GM12878 (cell line): ENCODE measurements at regions not wholly inside any gene's neighbourhood (a gene's known extent, or its start where the extent isn't known, plus 50 kb on each side); places are given as distances from the start of the nearest gene placed in this dataset.

Experiments
- ATAC-seq: fragments of 200-7000 bp; cut with Tn5 transposase; 3 replicates; pipeline ENCODE4 v1.9.1; 2020; ENCODE audit warnings: mild to moderate bottlenecking, moderate library complexity
- BruUV-seq: library from RNA; stranded (reverse); fragments of 400-500 nt; replicated peaks from 2 replicates; lab custom pipeline; 2021; lab: Mats Ljungman, UMichigan
- CTCF ChIA-PET: fragments of 300-600 bp; sonication (Branson Sonifier 250); formaldehyde crosslinking; extraction: SDS; loops from one replicate; lab custom pipeline; 2021; ENCODE audit warnings: inconsistent platforms; lab: Yijun Ruan, JAX
- POLR2A ChIA-PET: fragments of 350-600 bp; formaldehyde crosslinking; extraction: SDS; loops from one replicate; lab custom pipeline; 2021; ENCODE audit warnings: inconsistent platforms; lab: Charles Lee
- RAD21 ChIA-PET: fragments of 300-600 bp; sonication (Branson Sonifier 250); formaldehyde crosslinking; loops from one replicate; lab custom pipeline; 2023; ENCODE audit warnings: antibody characterized with exemption; ENCODE audit not compliant: unreplicated experiment; lab: Charles Lee
- SMC1A ChIA-PET: fragments of 300-600 bp; sonication (Branson Sonifier 250); formaldehyde crosslinking; loops from one replicate; lab custom pipeline; 2023; ENCODE audit not compliant: unreplicated experiment, uncharacterized antibody; lab: Charles Lee
- DNase-seq: peaks from one replicate; pipeline ENCODE4 v3.0.0-alpha.2; 2011; ENCODE audit warnings: low read depth, low spot score
- FAIRE-seq: peaks from 3 replicates; lab custom pipeline; 2011; peaks lifted over from hg19 to GRCh38; lab: Jason Lieb, UNC
- H2AFZ ChIP-seq: 2 replicates; pipeline ENCODE4 v1.6.0; 2011; ENCODE audit warnings: low read depth, low read length, control low read depth; ENCODE audit not compliant: control insufficient read depth
- H3K27ac ChIP-seq: 2 replicates; pipeline ENCODE4 v1.5.1; 2011; ENCODE audit warnings: control low read depth; ENCODE audit not compliant: control insufficient read depth, insufficient read depth
- H3K27me3 ChIP-seq, 2 experiments: replicated peaks in 1 of 2; 2 replicates each; pipeline versions ENCODE4 v1.6.0 to v1.6.1; 2011; ENCODE audit warnings: low read length in 1 of 2; ENCODE audit not compliant: control insufficient read depth in 2 of 2, insufficient read depth in 2 of 2
- H3K36me3 ChIP-seq, 2 experiments: 2 replicates each; pipeline ENCODE4 v1.5.1; 2011; ENCODE audit warnings: low read length in 1 of 2; ENCODE audit not compliant: control insufficient read depth in 2 of 2, insufficient read depth in 2 of 2
- H3K4me1 ChIP-seq: 2 replicates; pipeline ENCODE4 v1.6.1; 2011; ENCODE audit warnings: mild to moderate bottlenecking, low read length, moderate library complexity, mixed read lengths; ENCODE audit not compliant: control insufficient read depth, insufficient read depth
- H3K4me2 ChIP-seq: 2 replicates; pipeline ENCODE4 v1.6.0; 2011; ENCODE audit warnings: control low read depth; ENCODE audit not compliant: control insufficient read depth, insufficient read depth
- H3K4me3 ChIP-seq: fragments of 200-600 bp; sonication (generic); 2 replicates; pipeline ENCODE4 v1.5.1; 2016
- H3K79me2 ChIP-seq: 2 replicates; pipeline ENCODE4 v1.6.0; 2011; ENCODE audit warnings: low read length; ENCODE audit not compliant: control insufficient read depth, insufficient read depth
- H3K9ac ChIP-seq: 2 replicates; pipeline ENCODE4 v1.8.0; 2011; ENCODE audit warnings: low read length, control low read depth, mixed read lengths; ENCODE audit not compliant: control insufficient read depth, insufficient read depth
- H3K9me3 ChIP-seq: replicated peaks from 3 replicates; pipeline ENCODE4 v1.5.1; 2011; ENCODE audit warnings: mild to moderate bottlenecking, low read length; ENCODE audit not compliant: control insufficient read depth, insufficient read depth
- H4K20me1 ChIP-seq: 2 replicates; pipeline ENCODE4 v1.6.0; 2011; ENCODE audit not compliant: control insufficient read depth, insufficient read depth
- CREB1 ChIP-seq: IDR thresholded peaks from 2 replicates; pipeline ENCODE4 v1.6.1; 2012; ENCODE audit warnings: low read depth, mild to moderate bottlenecking, inconsistent platforms
- E2F8 ChIP-seq: fragments of 450-650 bp; IDR thresholded peaks from 2 replicates; pipeline ENCODE4 v1.6.1; 2018; ENCODE audit warnings: mild to moderate bottlenecking, low read depth, moderate library complexity; ENCODE audit not compliant: partially characterized antibody
- ELK1 ChIP-seq: IDR thresholded peaks from 2 replicates; pipeline ENCODE4 v1.6.1; 2012; ENCODE audit warnings: low read depth, low read length, improper control_type of control experiment
- ESRRA ChIP-seq: IDR thresholded peaks from 2 replicates; pipeline ENCODE4 v1.6.1; 2012; ENCODE audit warnings: mild to moderate bottlenecking, low read length, improper control_type of control experiment
- EZH2 ChIP-seq: IDR thresholded peaks from 2 replicates; pipeline ENCODE4 v1.6.1; 2012; ENCODE audit warnings: low read depth, mild to moderate bottlenecking, control low read depth, inconsistent platforms, low read length, borderline replicate concordance; ENCODE audit not compliant: control insufficient read depth
- GABPA ChIP-seq: IDR thresholded peaks from 2 replicates; pipeline ENCODE4 v1.6.1; 2014; ENCODE audit warnings: antibody characterized with exemption, low read depth, mild to moderate bottlenecking, inconsistent platforms
- MXI1 ChIP-seq: fragments of 150-350 bp; IDR thresholded peaks from 2 replicates; pipeline ENCODE4 v1.6.1; 2011; ENCODE audit warnings: low read depth, mild to moderate bottlenecking, inconsistent platforms, low read length, improper control_type of control experiment
- MYC ChIP-seq: IDR thresholded peaks from 2 replicates; pipeline ENCODE4 v1.6.1; 2011; ENCODE audit warnings: mild to moderate bottlenecking, low read length, moderate library complexity, inconsistent platforms; ENCODE audit not compliant: insufficient read depth, insufficient replicate concordance, insufficient read length, severe bottlenecking
- PAX8 ChIP-seq: fragments of 450-650 bp; IDR thresholded peaks from 2 replicates; pipeline ENCODE4 v1.6.1; 2017; ENCODE audit warnings: mild to moderate bottlenecking, moderate library complexity
- SUPT20H ChIP-seq: IDR thresholded peaks from 2 replicates; pipeline ENCODE4 v1.6.1; 2011; ENCODE audit warnings: low read depth, mild to moderate bottlenecking, low read length, moderate library complexity, borderline replicate concordance; ENCODE audit not compliant: control insufficient read depth
- USF1 ChIP-seq: IDR thresholded peaks from 2 replicates; pipeline ENCODE4 v1.6.1; 2011; ENCODE audit warnings: borderline replicate concordance, low read depth, mild to moderate bottlenecking, moderate library complexity, mixed read lengths, low read length; ENCODE audit not compliant: insufficient read depth; ENCODE audit errors: extremely low read length
- WGBS: methylation state at CpG from one replicate; pipeline ENCODE4 v1.1.6; 2016; ENCODE audit warnings: low lambda C conversion rate; ENCODE audit not compliant: insufficient replicate concordance, insufficient coverage; ENCODE audit errors: missing lambda C conversion rate; 5-methylcytosine and 5-hydroxymethylcytosine counted together
- in situ Hi-C: fragments of 300-500 bp; cut with MboI; formaldehyde crosslinking; loops from 9 replicates; pipeline ENCODE4 v1.14.3; 2018; ENCODE audit warnings: mixed read lengths
- intact Hi-C: fragments of 100-400 bp; cut with micrococcal nuclease; formaldehyde crosslinking; loops from one replicate; pipeline ENCODE4 v1.14.2; 2022; ENCODE audit not compliant: unreplicated experiment

- in situ Hi-C loops, result no loop called here
- no peaks in the 10 kb centered on the region for H3K36me3 ChIP-seq
- POLR2A ChIA-PET, result no interaction called here
- no peak for FAIRE-seq
- H3K79me2 ChIP-seq, result no peaks in the 10 kb centered on the region
- no peak overlapping the region for H3K27ac ChIP-seq
- RAD21 ChIA-PET, result no interaction called here
- TF ChIP-seq EZH2, result no peak
- TF ChIP-seq, all 136 proteins: peak for 0
- H3K9me3 ChIP-seq, result no peaks in the 10 kb centered on the region
- no TSS peak for BruUV-seq
- no peak overlapping the region for H3K9ac ChIP-seq
- no peaks in the 10 kb centered on the region for H4K20me1 ChIP-seq
- no peak for ATAC-seq
- no peak overlapping the region for H3K4me2 ChIP-seq
- DNase-seq, result no peak
- H3K4me3 ChIP-seq, result no peak overlapping the region
- CTCF ChIA-PET, result no interaction called here
- WGBS, result 10% methylated on average over 4 of the region's 4 CpGs
- SMC1A ChIA-PET, result no interaction called here
- no peak overlapping the region for H2AFZ ChIP-seq
- no peaks in the 10 kb centered on the region for H3K27me3 ChIP-seq
- no peaks in the 10 kb centered on the region for H3K4me1 ChIP-seq
- intact Hi-C loops, result no loop called here
Measured at GRCh38 chr9:34773306-34773910, 63.5 kb upstream of the CCL21 start.

GRCh38 chr9:34771007-34771406 lies 61.1 kb upstream of the CCL21 start:
- H3K27ac ChIP-seq, result no peak overlapping the region
- no peaks in the 10 kb centered on the region for H4K20me1 ChIP-seq
- no peaks in the 10 kb centered on the region for H3K4me1 ChIP-seq
- no peaks in the 10 kb centered on the region for H3K27me3 ChIP-seq
- intact Hi-C loops (no loop called here), in situ Hi-C loops (no loop called here)
- DNase-seq (no peak), FAIRE-seq (no peak), ATAC-seq (no peak)
- H3K4me2 ChIP-seq, result no peak overlapping the region
- H2AFZ ChIP-seq, result no peak overlapping the region
- SMC1A ChIA-PET, result no interaction called here
- CTCF ChIA-PET, result no interaction called here
- POLR2A ChIA-PET, result no interaction called here
- RAD21 ChIA-PET, result no interaction called here
- no peaks in the 10 kb centered on the region for H3K79me2 ChIP-seq
- H3K4me3 ChIP-seq, result no peak overlapping the region
- H3K9me3 ChIP-seq, result no peaks in the 10 kb centered on the region
- H3K36me3 ChIP-seq, result no peaks in the 10 kb centered on the region
- BruUV-seq, result no TSS peak
- 21% methylated on average over 4 of the region's 4 CpGs for WGBS
- no peak overlapping the region for H3K9ac ChIP-seq
- TF ChIP-seq USF1 (no peak), CREB1 (no peak), MXI1 (no peak), ESRRA (no peak), ELK1 (no peak), PAX8 (no peak), MYC (no peak), SUPT20H (no peak), GABPA (no peak), E2F8 (no peak)
